Smooth muscle cell (in vitro differentiated cells): ENCODE measurements at regions not wholly inside any gene's neighbourhood (a gene's known extent, or its start where the extent isn't known, plus 50 kb on each side); places are given as distances from the start of the nearest gene placed in this dataset.

Experiments
- DNase-seq: peaks from one replicate; lab custom pipeline; 2025; ENCODE audit not compliant: unreplicated experiment; lab: John Stamatoyannopoulos, UW
- H2AFZ ChIP-seq: fragments of 200-600 bp; sonication (generic); 2 replicates; pipeline ENCODE4 v1.6.0; 2016; ENCODE audit warnings: antibody characterized with exemption, low read depth, mild to moderate bottlenecking
- H3F3A ChIP-seq: fragments of 200-600 bp; sonication (generic); 2 replicates; pipeline ENCODE4 v1.6.0; 2017; ENCODE audit warnings: antibody characterized with exemption, low read depth
- H3K27ac ChIP-seq: fragments of 200-600 bp; sonication (generic); 2 replicates; pipeline ENCODE4 v1.5.1; 2016; ENCODE audit warnings: low read depth, mild to moderate bottlenecking
- H3K27me3 ChIP-seq: fragments of 200-600 bp; sonication (generic); 2 replicates; pipeline ENCODE4 v1.6.1; 2016; ENCODE audit warnings: low read depth, mild to moderate bottlenecking
- H3K36me3 ChIP-seq: fragments of 200-600 bp; sonication (generic); 2 replicates; pipeline ENCODE4 v1.5.1; 2016; ENCODE audit warnings: low read depth
- H3K4me1 ChIP-seq: fragments of 200-600 bp; sonication (generic); 2 replicates; pipeline ENCODE4 v1.5.1; 2016; ENCODE audit warnings: low read depth
- H3K4me2 ChIP-seq: fragments of 200-600 bp; sonication (generic); 2 replicates; pipeline ENCODE4 v1.6.0; 2016; ENCODE audit warnings: mild to moderate bottlenecking
- H3K4me3 ChIP-seq: fragments of 200-600 bp; sonication (generic); 2 replicates; pipeline ENCODE4 v1.5.1; 2016; ENCODE audit warnings: mild to moderate bottlenecking
- H3K79me2 ChIP-seq: fragments of 200-600 bp; sonication (generic); 2 replicates; pipeline ENCODE4 v1.6.0; 2016; ENCODE audit warnings: low read depth, mild to moderate bottlenecking
- H3K9ac ChIP-seq: fragments of 200-600 bp; sonication (generic); 2 replicates; pipeline ENCODE4 v1.6.0; 2016; ENCODE audit warnings: low read depth
- H3K9me3 ChIP-seq: fragments of 200-600 bp; sonication (generic); replicated peaks from 2 replicates; pipeline ENCODE4 v1.5.1; 2016; ENCODE audit warnings: low read depth
- H4K20me1 ChIP-seq: fragments of 200-600 bp; sonication (generic); 2 replicates; pipeline ENCODE4 v1.6.0; 2016; ENCODE audit warnings: low read depth
- CTCF ChIP-seq: fragments of 200-600 bp; sonication (generic); IDR thresholded peaks from 2 replicates; pipeline ENCODE4 v1.5.1; 2017; ENCODE audit warnings: borderline replicate concordance, mild to moderate bottlenecking, antibody characterized with exemption; ENCODE audit not compliant: insufficient read depth, poor library complexity, severe bottlenecking
- WGBS: methylation state at CpG from one replicate; pipeline ENCODE4 v1.1.7; 2016; ENCODE audit warnings: low lambda C conversion rate; 5-methylcytosine and 5-hydroxymethylcytosine counted together

- no peak for DNase-seq
- Histone ChIP-seq H3K9me3 (no peaks in the 10 kb centered on the region), H3K27ac (no peak overlapping the region), H3K27me3 (no peaks in the 10 kb centered on the region), H3K79me2 (no peaks in the 10 kb centered on the region), H3K4me3 (no peak overlapping the region), H2AFZ (no peak overlapping the region), H3K9ac (no peak overlapping the region), H3F3A (no peaks in the 10 kb centered on the region), H3K4me1 (no peaks in the 10 kb centered on the region), H3K36me3 (no peaks in the 10 kb centered on the region), H3K4me2 (no peak overlapping the region), H4K20me1 (no peaks in the 10 kb centered on the region)
- no peak for TF ChIP-seq CTCF
Measured at GRCh38 chr11:29312812-29313211, 704.0 kb downstream of the KCNA4 start.

GRCh38 chr11:29310725-29311342 is 706.0 kb downstream of the KCNA4 start:
- Histone ChIP-seq H3K27me3 (no peaks in the 10 kb centered on the region), H3K9ac (no peak overlapping the region), H3K4me2 (no peak overlapping the region), H3K4me3 (no peak overlapping the region), H2AFZ (no peak overlapping the region), H3K27ac (peak overlapping the region; percentile 18), H3F3A (no peaks in the 10 kb centered on the region), H4K20me1 (no peaks in the 10 kb centered on the region), H3K4me1 (no peaks in the 10 kb centered on the region), H3K79me2 (no peaks in the 10 kb centered on the region), H3K9me3 (no peaks in the 10 kb centered on the region), H3K36me3 (no peaks in the 10 kb centered on the region)
- no peak for DNase-seq
- no peak for TF ChIP-seq CTCF
- 74% methylated on average over 3 of the region's 3 CpGs for WGBS

GRCh38 chr11:29309992-29310391 is 706.8 kb downstream of the KCNA4 start:
- Histone ChIP-seq H3K4me1 (no peaks in the 10 kb centered on the region), H4K20me1 (no peaks in the 10 kb centered on the region), H3K9me3 (no peaks in the 10 kb centered on the region), H2AFZ (no peak overlapping the region), H3K27ac (no peak overlapping the region), H3K27me3 (no peaks in the 10 kb centered on the region), H3K9ac (no peak overlapping the region), H3K36me3 (no peaks in the 10 kb centered on the region), H3K4me2 (no peak overlapping the region), H3K79me2 (no peaks in the 10 kb centered on the region), H3F3A (no peaks in the 10 kb centered on the region), H3K4me3 (no peak overlapping the region)
- 31% methylated on average over 1 of the region's 1 CpG for WGBS
- no peak for TF ChIP-seq CTCF
- DNase-seq = no peak

GRCh38 chr11:29306527-29306926 is 710.3 kb downstream of the KCNA4 start:
- H2AFZ ChIP-seq = no peak overlapping the region
- H3K4me1 ChIP-seq = no peaks in the 10 kb centered on the region
- DNase-seq = no peak
- no peaks in the 10 kb centered on the region for H3F3A ChIP-seq
- no peaks in the 10 kb centered on the region for H3K9me3 ChIP-seq
- no peak overlapping the region for H3K4me2 ChIP-seq
- TF ChIP-seq CTCF = no peak
- H3K27me3 ChIP-seq = no peaks in the 10 kb centered on the region
- no peak overlapping the region for H3K4me3 ChIP-seq
- no peaks in the 10 kb centered on the region for H3K36me3 ChIP-seq
- no peak overlapping the region for H3K9ac ChIP-seq
- H3K27ac ChIP-seq = no peak overlapping the region
- no peaks in the 10 kb centered on the region for H4K20me1 ChIP-seq
- WGBS = 72% methylated on average over 1 of the region's 1 CpG
- no peaks in the 10 kb centered on the region for H3K79me2 ChIP-seq
